CD14-positive monocyte (primary cell): ENCODE measurements at regions not wholly inside any gene's neighbourhood (a gene's known extent, or its start where the extent isn't known, plus 50 kb on each side); places are given as distances from the start of the nearest gene placed in this dataset.

Experiments
- DNase-seq, 3 donors: peaks; one replicate each; pipeline ENCODE4 v3.0.0-alpha.2; 2011 to 2022
- H2AFZ ChIP-seq: 2 replicates; pipeline ENCODE4 v1.6.0; 2012; ENCODE audit warnings: mild to moderate bottlenecking, low read depth, low read length, inconsistent platforms; ENCODE audit not compliant: insufficient read depth, poor library complexity, severe bottlenecking
- H3K27ac ChIP-seq, 2 donors: 1 replicate in 1 of 2; 2 replicates in 1 of 2; pipeline ENCODE4 v1.5.1; 2012 to 2013; ENCODE audit warnings: low read length in 2 of 2, control low read depth in 1 of 2, inconsistent platforms in 1 of 2, low read depth in 1 of 2, mild to moderate bottlenecking in 1 of 2
- H3K27me3 ChIP-seq, 2 donors: one replicate each; pipeline versions ENCODE4 v1.6.0 to v1.6.1; 2011 to 2013; ENCODE audit warnings: low read length in 2 of 2; ENCODE audit not compliant: control insufficient read depth in 2 of 2, insufficient read depth in 2 of 2
- H3K36me3 ChIP-seq, 2 donors: replicated peaks in 1 of 2; 1 replicate in 1 of 2; 2 replicates in 1 of 2; pipeline versions ENCODE4 v1.5.1 to v1.6.1; 2012 to 2013; ENCODE audit warnings: low read length in 2 of 2, control low read depth in 1 of 2, inconsistent platforms in 1 of 2, mild to moderate bottlenecking in 1 of 2; ENCODE audit not compliant: insufficient read depth in 2 of 2, control insufficient read depth in 1 of 2
- H3K4me1 ChIP-seq, 2 donors: 1 replicate in 1 of 2; 2 replicates in 1 of 2; pipeline versions ENCODE4 v1.5.1 to v1.6.1; 2012 to 2013; ENCODE audit warnings: low read length in 2 of 2, control low read depth in 1 of 2, inconsistent platforms in 1 of 2, mild to moderate bottlenecking in 1 of 2, moderate library complexity in 1 of 2; ENCODE audit not compliant: insufficient read depth in 2 of 2, control insufficient read depth in 1 of 2
- H3K4me2 ChIP-seq: replicated peaks from 2 replicates; pipeline ENCODE3; 2012; ENCODE audit warnings: low read length, moderate library complexity, mild to moderate bottlenecking; ENCODE audit not compliant: poor library complexity, severe bottlenecking; ENCODE audit errors: extremely low read depth
- H3K4me3 ChIP-seq, 3 experiments: fragments of 200-600 bp in 1 of 3; sonication (generic) in 1 of 3; replicated peaks in 1 of 3; 1 replicate in 2 of 3; 2 replicates in 1 of 3; pipeline ENCODE4 v1.5.1; 2011 to 2013; ENCODE audit warnings: low read length in 3 of 3, mild to moderate bottlenecking in 3 of 3, control low read depth in 2 of 3, low read depth in 2 of 3, inconsistent platforms in 1 of 3, moderate library complexity in 1 of 3
- H3K79me2 ChIP-seq: 2 replicates; pipeline ENCODE4 v1.6.0; 2012; ENCODE audit warnings: mild to moderate bottlenecking, control low read depth, inconsistent platforms, low read length, moderate library complexity; ENCODE audit not compliant: insufficient read depth
- H3K9ac ChIP-seq: 2 replicates; pipeline ENCODE4 v1.6.0; 2017; ENCODE audit warnings: low read length, mild to moderate bottlenecking; ENCODE audit not compliant: insufficient read depth, poor library complexity, severe bottlenecking
- H3K9me3 ChIP-seq, 2 donors: replicated peaks in 1 of 2; 1 replicate in 1 of 2; 2 replicates in 1 of 2; pipeline versions ENCODE4 v1.5.1 to v1.6.1; 2012 to 2013; ENCODE audit warnings: low read length in 2 of 2, control low read depth in 1 of 2; ENCODE audit not compliant: control insufficient read depth in 1 of 2, insufficient read depth in 1 of 2
- H4K20me1 ChIP-seq: 2 replicates; pipeline ENCODE4 v1.6.0; 2012; ENCODE audit warnings: mild to moderate bottlenecking, low read length, control low read depth, moderate library complexity; ENCODE audit not compliant: insufficient read depth
- H3K27ac Mint-ChIP-seq, 7 donors: one replicate each; pipeline ENCODE4 v1.8.0; 2020; ENCODE audit warnings: mild to moderate bottlenecking in 7 of 7, mixed read lengths in 7 of 7, moderate library complexity in 6 of 7, inconsistent platforms in 2 of 7
- H3K27me3 Mint-ChIP-seq, 3 donors: one replicate each; pipeline ENCODE4 v1.8.0; 2021 to 2022; ENCODE audit warnings: low read depth in 3 of 3, mild to moderate bottlenecking in 3 of 3, mixed read lengths in 3 of 3, moderate library complexity in 3 of 3, inconsistent platforms in 1 of 3
- H3K36me3 Mint-ChIP-seq, 2 donors: one replicate each; pipeline ENCODE4 v1.8.0; 2020; ENCODE audit warnings: mixed read lengths in 2 of 2, inconsistent platforms in 1 of 2, mild to moderate bottlenecking in 1 of 2
- H3K4me1 Mint-ChIP-seq: one replicate; pipeline ENCODE4 v1.8.0; 2020; ENCODE audit warnings: mild to moderate bottlenecking, mixed read lengths
- H3K4me3 Mint-ChIP-seq, 2 donors: one replicate each; pipeline ENCODE4 v1.8.0; 2020; ENCODE audit warnings: mild to moderate bottlenecking in 2 of 2, mixed read lengths in 2 of 2, moderate library complexity in 1 of 2
- H3K9me3 Mint-ChIP-seq, 7 donors: one replicate each; pipeline ENCODE4 v1.8.0; 2020 to 2022; ENCODE audit warnings: mixed read lengths in 7 of 7, mild to moderate bottlenecking in 6 of 7, moderate library complexity in 6 of 7, inconsistent platforms in 2 of 7
- CTCF ChIP-seq: fragments of 200-600 bp; IDR thresholded peaks from one replicate; pipeline ENCODE4 v1.8.0; 2022; ENCODE audit warnings: antibody characterized with exemption, mild to moderate bottlenecking
- WGBS: methylation state at CpG from one replicate; pipeline ENCODE4 v1.1.5; 2013; ENCODE audit warnings: missing lambda C conversion rate; ENCODE audit not compliant: insufficient coverage; 5-methylcytosine and 5-hydroxymethylcytosine counted together
- intact Hi-C, 2 donors: fragments of 100-400 bp; cut with micrococcal nuclease; formaldehyde crosslinking; loops; one replicate each; pipeline versions ENCODE4 v1.15.0 to v1.15.1; 2023

- H2AFZ ChIP-seq, result no peak overlapping the region
- Mint-ChIP-seq H3K27me3 (peaks cover 1 to 8% (median 4%) of the 10 kb centered on the region in 3 donors), H3K36me3 (no peaks in the 10 kb centered on the region), H3K4me1 (no peaks in the 10 kb centered on the region), H3K27ac (no peak overlapping the region), H3K9me3 (peaks cover 0 to 1% (median 0%) of the 10 kb centered on the region in 7 donors), H3K4me3 (no peak overlapping the region)
- H3K36me3 ChIP-seq, result no peaks in the 10 kb centered on the region
- no peak for TF ChIP-seq CTCF
- no peaks in the 10 kb centered on the region for H3K9me3 ChIP-seq
- no peaks in the 10 kb centered on the region for H3K79me2 ChIP-seq
- H4K20me1 ChIP-seq, result no peaks in the 10 kb centered on the region
- no peaks in the 10 kb centered on the region for H3K4me1 ChIP-seq
- H3K27me3 ChIP-seq, result no peaks in the 10 kb centered on the region
- H3K9ac ChIP-seq, result no peak overlapping the region
- intact Hi-C loops, result no loop called here
- H3K4me2 ChIP-seq, result no peak overlapping the region
- no peak for DNase-seq
- WGBS, result no CpG with 5 or more reads among the region's 6 CpGs
- H3K4me3 ChIP-seq, result no peak overlapping the region
- H3K27ac ChIP-seq, result no peak overlapping the region
Measured at GRCh38 chr11:122022646-122023045, 93.4 kb downstream of the BLID start.

- Mint-ChIP-seq H3K4me1 (no peaks in the 10 kb centered on the region), H3K27me3 (peaks cover 1 to 8% (median 2%) of the 10 kb centered on the region in 3 donors), H3K4me3 (no peak overlapping the region), H3K36me3 (no peaks in the 10 kb centered on the region), H3K27ac (no peak overlapping the region), H3K9me3 (peaks cover 0 to 1% (median 0%) of the 10 kb centered on the region in 7 donors)
- H3K9ac ChIP-seq, result no peak overlapping the region
- intact Hi-C loops, result no loop called here
- H3K36me3 ChIP-seq, result no peaks in the 10 kb centered on the region
- no peaks in the 10 kb centered on the region for H3K9me3 ChIP-seq
- DNase-seq, result no peak
- WGBS, result no CpG with 5 or more reads among the region's 2 CpGs
- no peak overlapping the region for H3K4me3 ChIP-seq
- H3K4me1 ChIP-seq, result no peaks in the 10 kb centered on the region
- H3K79me2 ChIP-seq, result no peaks in the 10 kb centered on the region
- no peaks in the 10 kb centered on the region for H3K27me3 ChIP-seq
- no peak overlapping the region for H2AFZ ChIP-seq
- no peak for TF ChIP-seq CTCF
- no peak overlapping the region for H3K4me2 ChIP-seq
- no peaks in the 10 kb centered on the region for H4K20me1 ChIP-seq
- H3K27ac ChIP-seq, result no peak overlapping the region
Measured at GRCh38 chr11:122020902-122021301, 95.1 kb downstream of the BLID start.
